GM13976 (cell line): ENCODE measurements at regions not wholly inside any gene's neighbourhood (a gene's known extent, or its start where the extent isn't known, plus 50 kb on each side); places are given as distances from the start of the nearest gene placed in this dataset.

ENCODE experiments used
- DNase-seq: peaks from one replicate; pipeline ENCODE4 v3.0.0; 2012; ENCODE audit warnings: low spot score
- CTCF ChIP-seq: IDR thresholded peaks from 2 replicates; pipeline ENCODE4 v1.5.1; 2012; ENCODE audit warnings: borderline replicate concordance, mild to moderate bottlenecking; ENCODE audit not compliant: insufficient read depth; ENCODE audit errors: extremely low read depth, missing control alignments, control extremely low read depth
- in situ Hi-C: fragments of 300-500 bp; cut with MboI; formaldehyde crosslinking; loops from one replicate; pipeline ENCODE4 v1.12.0; 2022; ENCODE audit warnings: low sequenced_read_pairs, mixed read lengths, inconsistent platforms; ENCODE audit not compliant: unreplicated experiment

- DNase-seq = no peak
- no peak for TF ChIP-seq CTCF
Measured at GRCh38 chr4:18850867-18851266, 829.3 kb upstream of the LCORL start.

GRCh38 chr4:18847249-18847890, 825.8 kb upstream of the LCORL start:
- in situ Hi-C loops = no loop called here
- DNase-seq = no peak
- no peak for TF ChIP-seq CTCF

More at GRCh38 chr4:18850867-18851266, 829.3 kb upstream of the LCORL start:
- in situ Hi-C loops = no loop called here

GRCh38 chr4:18846313-18846712, 824.8 kb upstream of the LCORL start:
- no peak for TF ChIP-seq CTCF
- no peak for DNase-seq
- in situ Hi-C loops = no loop called here

- TF ChIP-seq CTCF = no peak
- DNase-seq = no peak
- in situ Hi-C loops = no loop called here
Measured at GRCh38 chr4:18844726-18845125, 823.2 kb upstream of the LCORL start.

GRCh38 chr4:18842431-18842830, 820.9 kb upstream of the LCORL start:
- in situ Hi-C loops = no loop called here
- DNase-seq = no peak
- TF ChIP-seq CTCF = no peak

- TF ChIP-seq CTCF = no peak
- in situ Hi-C loops = no loop called here
- DNase-seq = no peak
Measured at GRCh38 chr4:18840481-18840880, 818.9 kb upstream of the LCORL start.
